SU-DHL-6 (cell line): ENCODE measurements at regions not wholly inside any gene's neighbourhood (a gene's known extent, or its start where the extent isn't known, plus 50 kb on each side); places are given as distances from the start of the nearest gene placed in this dataset.

Experiments
- H2AFZ ChIP-seq: fragments of 200-600 bp; sonication (generic); 2 replicates; pipeline ENCODE4 v1.6.1; 2014; ENCODE audit warnings: low read depth, mild to moderate bottlenecking, moderate library complexity, mixed read lengths, antibody characterized with exemption, low read length; ENCODE audit not compliant: severe bottlenecking
- H3F3A ChIP-seq: fragments of 200-600 bp; shearing (Covaris generic); 2 replicates; pipeline ENCODE4 v1.6.0; 2016; ENCODE audit warnings: antibody characterized with exemption, mild to moderate bottlenecking; ENCODE audit not compliant: insufficient read depth
- H3K27ac ChIP-seq: fragments of 200-600 bp; sonication (generic); 2 replicates; pipeline ENCODE4 v1.5.1; 2016; ENCODE audit warnings: low read depth, mild to moderate bottlenecking, low read length, moderate library complexity, mixed read lengths
- H3K27me3 ChIP-seq: fragments of 200-600 bp; sonication (generic), shearing (Covaris generic); 2 replicates; pipeline ENCODE4 v1.6.0; 2014; ENCODE audit warnings: mild to moderate bottlenecking, low read length
- H3K36me3 ChIP-seq: fragments of 200-600 bp; sonication (generic); 2 replicates; pipeline ENCODE4 v1.6.1; 2014; ENCODE audit warnings: mild to moderate bottlenecking, low read length, mixed read lengths
- H3K4me2 ChIP-seq: fragments of 300-600, 200-600 bp; shearing (Covaris generic), sonication (generic); 2 replicates; pipeline ENCODE4 v1.6.0; 2014; ENCODE audit warnings: low read length, low read depth, mild to moderate bottlenecking; ENCODE audit not compliant: poor library complexity, severe bottlenecking
- H3K4me3 ChIP-seq: fragments of 200-600 bp; sonication (generic); 2 replicates; pipeline ENCODE4 v1.5.1; 2014; ENCODE audit warnings: antibody characterized with exemption, low read length, mild to moderate bottlenecking, mixed read lengths; ENCODE audit not compliant: insufficient read depth, poor library complexity, severe bottlenecking
- H3K79me2 ChIP-seq: fragments of 200-600 bp; sonication (generic); 2 replicates; pipeline ENCODE4 v1.6.1; 2014; ENCODE audit warnings: mild to moderate bottlenecking, low read length, moderate library complexity; ENCODE audit not compliant: insufficient read depth
- H3K9ac ChIP-seq: fragments of 200-600 bp; sonication (generic); 2 replicates; pipeline ENCODE4 v1.7.0; 2014; ENCODE audit warnings: mild to moderate bottlenecking, low read length
- H3K9me2 ChIP-seq: fragments of 200-600 bp; sonication (generic); replicated peaks from 2 replicates; pipeline ENCODE4 v1.6.1; 2014; ENCODE audit warnings: low read length; ENCODE audit not compliant: insufficient read depth
- H3K9me3 ChIP-seq: fragments of 200-600 bp; sonication (generic); 2 replicates; pipeline ENCODE4 v1.6.1; 2014; ENCODE audit warnings: low read length, mixed read lengths; ENCODE audit not compliant: insufficient read depth
- H4K20me1 ChIP-seq: fragments of 200-600 bp; sonication (generic); 2 replicates; pipeline ENCODE4 v1.6.1; 2014; ENCODE audit warnings: low read depth, mild to moderate bottlenecking, antibody characterized with exemption, low read length, moderate library complexity, mixed read lengths
- EZH2phosphoT487 ChIP-seq: fragments of 200-600 bp; sonication (generic), shearing (Covaris generic); conservative IDR thresholded peaks from 2 replicates; pipeline ENCODE4 v1.6.1; 2018; ENCODE audit warnings: mild to moderate bottlenecking, antibody characterized with exemption, low read length, moderate library complexity, mixed read lengths
- TF ChIP-seq, protein P1 (sequence below): fragments of 200-600 bp; sonication (generic); IDR thresholded peaks from one replicate; pipeline ENCODE4 v1.5.1; 2017; ENCODE audit warnings: antibody characterized with exemption, mild to moderate bottlenecking, low read length, moderate library complexity; ENCODE audit not compliant: insufficient read depth, poor library complexity, severe bottlenecking

DNA sequence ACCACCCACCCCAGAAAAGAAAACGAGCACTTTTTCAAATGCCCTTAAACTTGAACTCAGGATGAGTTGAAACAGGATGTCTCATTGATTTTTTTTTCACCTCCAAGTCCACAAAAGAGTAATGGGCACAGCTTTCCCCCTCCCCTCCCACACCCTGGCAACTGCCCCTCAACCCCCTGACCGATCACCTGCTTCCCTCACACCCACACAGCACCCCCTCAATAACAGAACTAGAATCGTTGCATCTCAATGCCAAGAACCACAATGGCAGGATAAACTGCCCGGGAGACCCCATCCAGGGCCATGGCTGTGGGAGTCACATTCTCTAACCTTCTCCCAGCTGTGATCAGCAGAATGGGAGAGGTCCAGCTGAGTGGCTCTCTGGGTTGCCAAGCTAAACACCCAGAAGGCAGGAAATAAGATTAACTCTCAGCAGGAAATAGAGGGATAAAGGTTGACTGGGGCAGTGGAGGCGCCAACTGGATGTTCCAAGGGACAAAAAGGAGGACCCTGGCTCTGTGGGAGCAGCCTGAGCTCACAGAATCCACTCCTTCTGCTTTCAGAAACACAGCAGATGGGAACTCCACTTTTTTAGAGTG, 128.0 kb upstream of the SDK2 start:
- no peak overlapping the region for H3K27ac ChIP-seq
- H4K20me1 ChIP-seq: no peaks in the 10 kb centered on the region
- H3K79me2 ChIP-seq: no peaks in the 10 kb centered on the region
- H3K9me3 ChIP-seq: no peaks in the 10 kb centered on the region
- no peaks in the 10 kb centered on the region for H3K36me3 ChIP-seq
- no peaks in the 10 kb centered on the region for H3K27me3 ChIP-seq
- no peaks in the 10 kb centered on the region for H3F3A ChIP-seq
- no peak overlapping the region for H3K4me3 ChIP-seq
- TF ChIP-seq, protein P1, sequence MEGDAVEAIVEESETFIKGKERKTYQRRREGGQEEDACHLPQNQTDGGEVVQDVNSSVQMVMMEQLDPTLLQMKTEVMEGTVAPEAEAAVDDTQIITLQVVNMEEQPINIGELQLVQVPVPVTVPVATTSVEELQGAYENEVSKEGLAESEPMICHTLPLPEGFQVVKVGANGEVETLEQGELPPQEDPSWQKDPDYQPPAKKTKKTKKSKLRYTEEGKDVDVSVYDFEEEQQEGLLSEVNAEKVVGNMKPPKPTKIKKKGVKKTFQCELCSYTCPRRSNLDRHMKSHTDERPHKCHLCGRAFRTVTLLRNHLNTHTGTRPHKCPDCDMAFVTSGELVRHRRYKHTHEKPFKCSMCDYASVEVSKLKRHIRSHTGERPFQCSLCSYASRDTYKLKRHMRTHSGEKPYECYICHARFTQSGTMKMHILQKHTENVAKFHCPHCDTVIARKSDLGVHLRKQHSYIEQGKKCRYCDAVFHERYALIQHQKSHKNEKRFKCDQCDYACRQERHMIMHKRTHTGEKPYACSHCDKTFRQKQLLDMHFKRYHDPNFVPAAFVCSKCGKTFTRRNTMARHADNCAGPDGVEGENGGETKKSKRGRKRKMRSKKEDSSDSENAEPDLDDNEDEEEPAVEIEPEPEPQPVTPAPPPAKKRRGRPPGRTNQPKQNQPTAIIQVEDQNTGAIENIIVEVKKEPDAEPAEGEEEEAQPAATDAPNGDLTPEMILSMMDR: no peak
- no peak for TF ChIP-seq EZH2phosphoT487
- H3K9ac ChIP-seq: no peak overlapping the region
- H3K4me2 ChIP-seq: no peak overlapping the region
- no peak overlapping the region for H2AFZ ChIP-seq
- H3K9me2 ChIP-seq: no peaks in the 10 kb centered on the region

DNA sequence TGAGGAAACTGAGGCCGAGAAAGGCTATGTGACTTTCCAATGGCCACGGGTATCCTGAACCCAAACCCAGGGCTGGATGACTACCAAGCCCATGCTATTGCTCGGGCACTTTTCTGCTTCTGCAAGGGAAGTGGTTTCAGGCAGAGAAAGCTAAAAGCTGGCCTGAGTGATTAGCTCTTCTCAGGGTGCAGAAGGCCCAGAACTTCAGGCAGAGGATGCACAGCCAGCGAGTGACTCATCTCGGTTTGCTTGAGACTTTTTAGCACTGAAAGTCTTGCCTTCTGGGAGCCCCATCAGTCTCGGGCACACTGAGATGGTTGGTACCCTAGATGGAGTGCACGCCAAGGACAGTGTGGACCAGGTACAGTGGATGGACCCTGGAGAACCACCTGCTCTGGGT, 129.5 kb upstream of the SDK2 start:
- Histone ChIP-seq H2AFZ (no peak overlapping the region), H3K9ac (no peak overlapping the region), H3K27ac (no peak overlapping the region), H3K36me3 (no peaks in the 10 kb centered on the region), H3K27me3 (no peaks in the 10 kb centered on the region), H4K20me1 (no peaks in the 10 kb centered on the region), H3K79me2 (no peaks in the 10 kb centered on the region), H3K9me2 (no peaks in the 10 kb centered on the region), H3K9me3 (no peaks in the 10 kb centered on the region), H3K4me3 (no peak overlapping the region), H3K4me2 (no peak overlapping the region), H3F3A (no peaks in the 10 kb centered on the region)
- TF ChIP-seq, protein P1: no peak
- TF ChIP-seq EZH2phosphoT487: no peak

DNA sequence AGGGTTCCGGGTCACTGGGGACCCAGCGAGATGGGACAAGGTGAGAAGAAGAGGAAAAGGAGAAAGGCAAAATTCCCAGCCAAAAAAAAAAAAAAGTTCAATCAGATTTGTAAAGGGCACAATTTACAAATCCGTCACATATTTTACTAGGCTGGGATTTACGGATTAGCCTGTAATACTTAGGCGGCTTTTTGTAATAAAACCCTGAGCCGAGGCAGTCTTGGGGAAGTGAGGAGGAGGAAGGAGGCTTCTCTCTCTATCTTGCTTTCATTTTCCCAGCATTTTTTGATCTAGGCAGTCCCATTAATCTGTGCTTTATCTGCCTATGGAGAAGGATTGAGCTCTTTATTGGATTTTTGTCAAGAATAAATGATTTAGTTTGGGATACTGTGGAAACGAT, 130.6 kb upstream of the SDK2 start:
- Histone ChIP-seq H3K27ac (no peak overlapping the region), H3K79me2 (no peaks in the 10 kb centered on the region), H2AFZ (no peak overlapping the region), H3K27me3 (no peaks in the 10 kb centered on the region), H3K4me3 (no peak overlapping the region), H3K9me2 (no peaks in the 10 kb centered on the region), H4K20me1 (no peaks in the 10 kb centered on the region), H3F3A (no peaks in the 10 kb centered on the region), H3K9ac (no peak overlapping the region), H3K4me2 (no peak overlapping the region), H3K9me3 (no peaks in the 10 kb centered on the region), H3K36me3 (no peaks in the 10 kb centered on the region)
- TF ChIP-seq, protein P1: no peak
- TF ChIP-seq EZH2phosphoT487: no peak
